Upper lobe of left lung (tissue), 4 donors: ENCODE measurements at regions not wholly inside any gene's neighbourhood (a gene's known extent, or its start where the extent isn't known, plus 50 kb on each side); places are given as distances from the start of the nearest gene placed in this dataset.

ENCODE experiments used
- POLR2A ChIP-seq, 4 donors: fragments of 450-650 bp; IDR thresholded peaks; one replicate each; pipeline ENCODE4 v1.5.1; 2016 to 2017; ENCODE audit warnings: antibody characterized with exemption in 4 of 4, mild to moderate bottlenecking in 2 of 4
- TF ChIP-seq, protein P1 (sequence below), 6 experiments: fragments of 450-650 bp in 4 of 6; fragments of 200-600 bp in 2 of 6; sonication (generic) in 2 of 6; IDR thresholded peaks; one replicate each; pipeline ENCODE4 v1.5.1; 2016 to 2019; ENCODE audit warnings: antibody characterized with exemption in 6 of 6

DNA sequence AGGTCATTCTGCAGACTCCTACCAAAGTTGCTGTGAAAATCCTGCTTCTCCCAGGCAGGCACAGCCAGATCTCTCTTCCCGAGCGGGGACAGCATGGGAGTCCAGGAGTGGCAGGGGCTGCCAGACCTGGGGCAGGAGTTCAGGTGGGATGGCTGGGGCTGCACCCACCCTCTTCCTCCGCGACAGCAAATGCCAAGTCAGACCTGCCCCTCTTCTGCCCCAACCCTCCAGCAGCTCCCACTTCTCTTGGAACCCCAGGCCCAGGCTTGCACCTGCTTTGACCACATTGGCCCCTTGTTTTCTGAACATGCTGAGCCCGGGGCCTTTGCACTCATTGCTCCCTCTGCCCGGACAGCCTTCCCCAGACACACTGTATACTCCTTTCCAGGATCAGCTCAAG lies 288.2 kb upstream of the HS6ST1 start:
- TF ChIP-seq POLR2A (IDR thresholded peaks at IDR 0.05), result no peak
- TF ChIP-seq, protein P1, sequence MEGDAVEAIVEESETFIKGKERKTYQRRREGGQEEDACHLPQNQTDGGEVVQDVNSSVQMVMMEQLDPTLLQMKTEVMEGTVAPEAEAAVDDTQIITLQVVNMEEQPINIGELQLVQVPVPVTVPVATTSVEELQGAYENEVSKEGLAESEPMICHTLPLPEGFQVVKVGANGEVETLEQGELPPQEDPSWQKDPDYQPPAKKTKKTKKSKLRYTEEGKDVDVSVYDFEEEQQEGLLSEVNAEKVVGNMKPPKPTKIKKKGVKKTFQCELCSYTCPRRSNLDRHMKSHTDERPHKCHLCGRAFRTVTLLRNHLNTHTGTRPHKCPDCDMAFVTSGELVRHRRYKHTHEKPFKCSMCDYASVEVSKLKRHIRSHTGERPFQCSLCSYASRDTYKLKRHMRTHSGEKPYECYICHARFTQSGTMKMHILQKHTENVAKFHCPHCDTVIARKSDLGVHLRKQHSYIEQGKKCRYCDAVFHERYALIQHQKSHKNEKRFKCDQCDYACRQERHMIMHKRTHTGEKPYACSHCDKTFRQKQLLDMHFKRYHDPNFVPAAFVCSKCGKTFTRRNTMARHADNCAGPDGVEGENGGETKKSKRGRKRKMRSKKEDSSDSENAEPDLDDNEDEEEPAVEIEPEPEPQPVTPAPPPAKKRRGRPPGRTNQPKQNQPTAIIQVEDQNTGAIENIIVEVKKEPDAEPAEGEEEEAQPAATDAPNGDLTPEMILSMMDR (IDR thresholded peaks at IDR 0.05), result no peak
